ENCODE measurements at regions not wholly inside any gene's neighbourhood (a gene's known extent, or its start where the extent isn't known, plus 50 kb on each side); places are given as distances from the start of the nearest gene placed in this dataset.

DNA sequence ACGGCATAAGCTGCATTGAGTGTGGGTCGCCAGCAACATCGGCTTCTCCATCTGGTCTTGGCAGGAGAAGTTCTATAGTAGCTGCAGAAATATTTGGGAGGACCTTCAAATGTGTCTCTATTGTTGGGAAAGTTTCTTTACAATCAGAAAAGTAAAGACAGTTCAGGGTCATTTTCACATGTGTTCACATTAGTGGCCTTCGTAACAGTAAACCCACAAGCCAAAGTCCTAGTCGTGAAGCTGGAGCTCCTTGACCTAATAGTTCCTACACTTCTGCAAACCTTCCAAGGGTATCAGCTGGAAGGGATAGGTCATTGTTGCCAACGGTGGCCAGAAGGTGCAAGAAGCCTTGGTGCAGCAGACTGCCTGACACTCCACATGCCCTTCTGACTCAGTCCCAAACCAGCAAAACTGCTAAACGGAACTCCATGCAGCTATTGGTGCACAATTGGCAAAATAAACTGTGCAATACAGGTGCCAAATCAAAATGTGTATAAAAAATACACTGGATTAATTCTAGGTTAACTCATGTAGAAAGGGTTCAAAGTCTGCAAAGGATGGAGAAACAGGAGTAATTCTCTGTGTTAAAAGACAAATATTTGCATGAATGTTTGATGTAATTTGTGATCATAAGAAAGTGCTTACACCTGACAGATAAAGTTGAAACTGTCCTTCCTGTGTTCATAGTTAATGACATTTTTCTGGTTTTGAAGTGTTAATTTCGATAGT, 102.8 kb upstream of the EGFR start:
- no peak overlapping the region for H3K27ac Mint-ChIP-seq
- H3K4me3 Mint-ChIP-seq: no peak overlapping the region
- no peak for DNase-seq
- no peaks in the 10 kb centered on the region; the same call in 1 of the 2 replicates for H3K27me3 Mint-ChIP-seq (ENCODE audit: insufficient read depth)
- H3K36me3 Mint-ChIP-seq (ENCODE audit: low read depth): no peaks in the 10 kb centered on the region
- peaks cover 15% of the 10 kb centered on the region for H3K4me1 Mint-ChIP-seq (ENCODE audit: low read depth)
- H3K9me3 Mint-ChIP-seq: no peaks in the 10 kb centered on the region
- TF ChIP-seq CTCF (IDR thresholded peaks at IDR 0.05): no peak

GRCh38 chr7:54917613-54918391, 101.0 kb upstream of the EGFR start:
- H3K36me3 Mint-ChIP-seq (ENCODE audit: low read depth): no peaks in the 10 kb centered on the region
- H3K27ac Mint-ChIP-seq: no peak overlapping the region
- no peaks in the 10 kb centered on the region for H3K9me3 Mint-ChIP-seq
- DNase-seq: no peak
- no peak for TF ChIP-seq CTCF (IDR thresholded peaks at IDR 0.05)
- H3K4me3 Mint-ChIP-seq: no peak overlapping the region
- no peaks in the 10 kb centered on the region; the same call in 1 of the 2 replicates for H3K27me3 Mint-ChIP-seq (ENCODE audit: insufficient read depth)
- peaks cover 21% of the 10 kb centered on the region for H3K4me1 Mint-ChIP-seq (ENCODE audit: low read depth)

- no peak overlapping the region for H3K27ac Mint-ChIP-seq
- no peak overlapping the region for H3K4me3 Mint-ChIP-seq
- TF ChIP-seq CTCF (IDR thresholded peaks at IDR 0.05): no peak
- H3K4me1 Mint-ChIP-seq (ENCODE audit: low read depth): peaks cover 16% of the 10 kb centered on the region
- H3K9me3 Mint-ChIP-seq: no peaks in the 10 kb centered on the region; the same call in 1 of the 2 replicates
- no peak for DNase-seq
- H3K36me3 Mint-ChIP-seq (ENCODE audit: low read depth): peaks cover 4% of the 10 kb centered on the region; the same call in 1 of the 2 replicates
- H3K27me3 Mint-ChIP-seq (ENCODE audit: insufficient read depth): peaks cover 3% of the 10 kb centered on the region
Measured at GRCh38 chr7:54921116-54921515, 97.7 kb upstream of the EGFR start.

DNA sequence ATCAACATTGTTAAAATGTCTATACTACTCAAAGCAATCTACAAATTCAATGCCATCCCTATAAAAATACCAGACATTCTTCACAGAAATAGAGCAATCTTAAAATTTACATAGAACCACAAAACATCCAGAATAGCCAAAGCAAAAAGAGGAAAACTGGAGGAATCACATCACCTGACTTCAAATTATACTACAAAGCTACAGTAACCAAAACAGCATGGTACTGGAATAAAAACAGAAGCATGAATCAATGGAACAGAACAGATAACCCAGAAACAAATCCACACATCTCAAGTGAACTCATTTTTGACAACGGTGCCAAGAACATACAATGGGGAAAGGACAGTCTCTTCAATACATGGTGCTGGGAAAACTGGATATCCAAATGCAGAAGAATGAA, 87.3 kb upstream of the EGFR start:
- Mint-ChIP-seq H3K4me3 (no peak overlapping the region), H3K4me1 (ENCODE audit: low read depth) (peaks cover 15% of the 10 kb centered on the region), H3K9me3 (peaks cover 18% of the 10 kb centered on the region), H3K27me3 (ENCODE audit: insufficient read depth) (0 out of 2 replicates have a peak, but pooled peaks cover 1% of the 10 kb centered on the region), H3K27ac (no peak overlapping the region), H3K36me3 (ENCODE audit: low read depth) (peaks cover 16% of the 10 kb centered on the region)
- no peak for TF ChIP-seq CTCF (IDR thresholded peaks at IDR 0.05)
- DNase-seq: no peak

DNA sequence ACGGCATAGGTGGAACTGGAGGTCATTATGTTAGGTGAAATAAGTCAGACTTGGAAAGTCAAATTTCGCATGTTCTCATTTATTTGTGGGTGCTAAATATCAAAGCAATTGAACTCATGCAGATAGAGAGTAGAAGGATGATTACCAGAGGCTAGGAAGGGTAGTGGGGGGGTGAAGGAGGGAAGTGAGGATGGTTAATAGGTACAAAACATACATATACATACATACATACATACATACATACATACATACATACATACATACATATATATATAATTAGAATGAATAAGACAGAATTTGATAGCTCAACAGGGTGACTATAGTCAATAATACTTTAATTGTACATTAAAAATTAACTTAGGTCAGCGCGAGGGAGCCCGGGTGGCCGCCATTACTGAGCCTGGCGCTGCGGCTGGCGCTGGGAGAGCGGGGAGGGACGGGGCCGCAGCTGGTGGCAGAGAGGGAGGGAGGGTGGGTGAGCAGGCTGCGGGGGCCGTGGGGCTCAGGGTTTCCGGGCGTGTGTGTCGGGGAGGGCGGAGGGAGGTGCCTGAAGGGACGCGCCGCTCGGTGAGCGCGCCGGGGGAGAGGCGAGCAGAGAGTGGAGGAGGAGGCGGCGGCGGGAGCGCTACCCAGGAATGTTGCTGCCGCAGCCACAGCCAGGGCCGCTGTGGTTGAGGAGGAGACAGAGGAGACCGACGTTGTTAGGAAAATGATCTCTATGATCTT, 85.8 kb upstream of the EGFR start:
- peaks cover 16% of the 10 kb centered on the region for H3K36me3 Mint-ChIP-seq (ENCODE audit: low read depth)
- no peak for TF ChIP-seq CTCF (IDR thresholded peaks at IDR 0.05)
- 0 out of 2 replicates have a peak, but pooled peaks cover 1% of the 10 kb centered on the region for H3K27me3 Mint-ChIP-seq (ENCODE audit: insufficient read depth)
- peak; percentile 50 for DNase-seq
- peak overlapping the region; percentile 92 for H3K4me3 Mint-ChIP-seq
- H3K4me1 Mint-ChIP-seq (ENCODE audit: low read depth): peaks cover 15% of the 10 kb centered on the region
- peak overlapping the region; percentile 68 for H3K27ac Mint-ChIP-seq
- peaks cover 18% of the 10 kb centered on the region for H3K9me3 Mint-ChIP-seq

All from HFFc6 (cell line).